ENCODE measurements at regions not wholly inside any gene's neighbourhood (a gene's known extent, or its start where the extent isn't known, plus 50 kb on each side); places are given as distances from the start of the nearest gene placed in this dataset.

GRCh38 chr5:87551911-87552310 is 139.2 kb upstream of the CCNH start:
- ChIA-PET POLR2A (no interaction called here), SMC1A (ENCODE audit: uncharacterized antibody, unreplicated experiment) (no interaction called here), CTCF (interaction anchor here (0.8 kb wide), 1 partner anchor 9 kb away, joined by 3 read pairs; no protein-coding TSS in a partner anchor), RAD21 (ENCODE audit: unreplicated experiment) (no interaction called here)
- 3% methylated on average over 1 of the region's 1 CpG for WGBS (ENCODE audit: insufficient coverage, insufficient replicate concordance, low lambda C conversion rate, missing lambda C conversion rate)
- no peaks in the 10 kb centered on the region; the same call in 2 of the 3 replicates for H3K9me3 ChIP-seq (replicated peaks; ENCODE audit: control insufficient read depth, insufficient read depth, low read length)
- no peak for ATAC-seq
- no peak for DNase-seq (ENCODE audit: low read depth, low spot score)
- in situ Hi-C loops (cut with MboI) (no loop called here), intact Hi-C loops (cut with micrococcal nuclease; ENCODE audit: unreplicated experiment) (no loop called here)
- H3K27ac ChIP-seq (ENCODE audit: control insufficient read depth, insufficient read depth) = no peak overlapping the region
- no peaks in the 10 kb centered on the region for H3K4me1 ChIP-seq (ENCODE audit: control insufficient read depth, insufficient read depth, low read length)
- H3K4me2 ChIP-seq (ENCODE audit: control insufficient read depth, insufficient read depth) = no peak overlapping the region
- no peak overlapping the region for H2AFZ ChIP-seq (ENCODE audit: control insufficient read depth, low read depth, low read length)
- H3K4me3 ChIP-seq = no peak overlapping the region
- no peaks in the 10 kb centered on the region for H3K36me3 ChIP-seq (ENCODE audit: control insufficient read depth in 2 of 2, insufficient read depth in 2 of 2, low read length in 1 of 2)
- BruUV-seq (replicated peaks) = no TSS peak
- H4K20me1 ChIP-seq (ENCODE audit: control insufficient read depth, insufficient read depth) = no peaks in the 10 kb centered on the region
- TF ChIP-seq SMARCA5 (IDR thresholded peaks at IDR 0.05) = no peak
- TF ChIP-seq PML (IDR thresholded peaks at IDR 0.05; ENCODE audit: low read length) = no peak
- TF ChIP-seq ZBTB4 (CRISPR knock-in tag; IDR thresholded peaks at IDR 0.05) = no peak
- TF ChIP-seq KDM1A (IDR thresholded peaks at IDR 0.05; ENCODE audit: borderline replicate concordance) = no peak
- no peaks in the 10 kb centered on the region for H3K79me2 ChIP-seq (ENCODE audit: control insufficient read depth, insufficient read depth, low read length)
- no peak for FAIRE-seq
- no peak overlapping the region for H3K9ac ChIP-seq (ENCODE audit: control insufficient read depth, insufficient read depth, low read length)
- H3K27me3 ChIP-seq (replicated peaks in 1 of 2; ENCODE audit: control insufficient read depth in 2 of 2, insufficient read depth in 2 of 2, low read length in 1 of 2) = no peaks in the 10 kb centered on the region

- ChIA-PET CTCF (no interaction called here), SMC1A (ENCODE audit: uncharacterized antibody, unreplicated experiment) (no interaction called here), RAD21 (ENCODE audit: unreplicated experiment) (no interaction called here), POLR2A (no interaction called here)
- no TSS peak for BruUV-seq (replicated peaks)
- H3K9me3 ChIP-seq (replicated peaks; ENCODE audit: control insufficient read depth, insufficient read depth, low read length) = no peaks in the 10 kb centered on the region
- intact Hi-C loops (cut with micrococcal nuclease; ENCODE audit: unreplicated experiment) (no loop called here), in situ Hi-C loops (cut with MboI) (no loop called here)
- no peak overlapping the region for H3K4me3 ChIP-seq
- no peaks in the 10 kb centered on the region for H3K4me1 ChIP-seq (ENCODE audit: control insufficient read depth, insufficient read depth, low read length)
- no peak overlapping the region for H3K27ac ChIP-seq (ENCODE audit: control insufficient read depth, insufficient read depth)
- H4K20me1 ChIP-seq (ENCODE audit: control insufficient read depth, insufficient read depth) = no peaks in the 10 kb centered on the region
- no peak overlapping the region for H3K4me2 ChIP-seq (ENCODE audit: control insufficient read depth, insufficient read depth)
- no peak overlapping the region for H2AFZ ChIP-seq (ENCODE audit: control insufficient read depth, low read depth, low read length)
- ATAC-seq (no peak), DNase-seq (ENCODE audit: low read depth, low spot score) (no peak), FAIRE-seq (no peak)
- H3K79me2 ChIP-seq (ENCODE audit: control insufficient read depth, insufficient read depth, low read length) = no peaks in the 10 kb centered on the region
- H3K9ac ChIP-seq (ENCODE audit: control insufficient read depth, insufficient read depth, low read length) = no peak overlapping the region
- 69% methylated on average over 5 of the region's 5 CpGs for WGBS (ENCODE audit: insufficient coverage, insufficient replicate concordance, low lambda C conversion rate, missing lambda C conversion rate)
- H3K27me3 ChIP-seq (replicated peaks in 1 of 2; ENCODE audit: control insufficient read depth in 2 of 2, insufficient read depth in 2 of 2, low read length in 1 of 2) = no peaks in the 10 kb centered on the region
- no peaks in the 10 kb centered on the region for H3K36me3 ChIP-seq (ENCODE audit: control insufficient read depth in 2 of 2, insufficient read depth in 2 of 2, low read length in 1 of 2)
- TF ChIP-seq ATF2 (IDR thresholded peaks at IDR 0.05; ENCODE audit: low read length) (no peak), BCL3 (IDR thresholded peaks at IDR 0.05; ENCODE audit: borderline replicate concordance, insufficient read depth, low read depth, low read length, poor library complexity, severe bottlenecking) (no peak), BMI1 (IDR thresholded peaks at IDR 0.05; ENCODE audit: borderline replicate concordance) (no peak), SMC3 (IDR thresholded peaks at IDR 0.05; ENCODE audit: borderline replicate concordance, low read length) (no peak), CBX3 (IDR thresholded peaks at IDR 0.05; ENCODE audit: borderline replicate concordance, low read depth) (no peak), NBN (IDR thresholded peaks at IDR 0.05) (no peak), HSF1 (IDR thresholded peaks at IDR 0.05; ENCODE audit: low read depth, low read length) (no peak), SRF (IDR thresholded peaks at IDR 0.05; ENCODE audit: low read depth in 2 of 2, low read length in 2 of 2) (no peak)
Measured at GRCh38 chr5:87541676-87542075, 128.9 kb upstream of the CCNH start.

Data from GM12878 (cell line).